OCI-LY7 (cell line): ENCODE measurements at regions not wholly inside any gene's neighbourhood (a gene's known extent, or its start where the extent isn't known, plus 50 kb on each side); places are given as distances from the start of the nearest gene placed in this dataset.

ENCODE experiments used
- BruUV-seq: library from RNA; stranded (reverse); fragments of 400-500 nt; replicated peaks from 2 replicates; lab custom pipeline; 2021; lab: Mats Ljungman, UMichigan
- CTCF ChIA-PET: fragments of 300-600 bp; sonication (Branson Sonifier 250); formaldehyde crosslinking; loops from one replicate; lab custom pipeline; 2022; ENCODE audit warnings: antibody characterized with exemption; ENCODE audit not compliant: unreplicated experiment; lab: Charles Lee
- POLR2A ChIA-PET: fragments of 300-600 bp; sonication (Branson Sonifier 250); formaldehyde crosslinking; loops from one replicate; lab custom pipeline; 2022; ENCODE audit warnings: antibody characterized with exemption; lab: Charles Lee
- DNase-seq: peaks from one replicate; pipeline ENCODE4 v3.0.0-alpha.2; 2015; ENCODE audit warnings: low spot score
- H2AFZ ChIP-seq: fragments of 200-600 bp; sonication (generic), shearing (Covaris generic); 2 replicates; pipeline ENCODE4 v1.6.1; 2014; ENCODE audit warnings: mild to moderate bottlenecking, antibody characterized with exemption, low read length, moderate library complexity
- H3K27ac ChIP-seq: fragments of 200-600 bp; sonication (generic); 2 replicates; pipeline ENCODE4 v1.5.1; 2014; ENCODE audit warnings: mixed run types, low read depth, mild to moderate bottlenecking, moderate library complexity, low read length, inconsistent platforms; ENCODE audit not compliant: poor library complexity, severe bottlenecking
- H3K36me3 ChIP-seq: fragments of 200-600 bp; sonication (generic); 2 replicates; pipeline ENCODE4 v1.6.1; 2014; ENCODE audit warnings: mild to moderate bottlenecking, antibody characterized with exemption, low read length, moderate library complexity, mixed read lengths; ENCODE audit not compliant: insufficient read depth
- H3K4me1 ChIP-seq: fragments of 200-600 bp; sonication (generic); 2 replicates; pipeline ENCODE4 v1.5.1; 2014; ENCODE audit warnings: mild to moderate bottlenecking, low read length; ENCODE audit not compliant: insufficient read depth, poor library complexity, severe bottlenecking
- H3K4me2 ChIP-seq: fragments of 200-600 bp; sonication (generic); 2 replicates; pipeline ENCODE4 v1.6.1; 2014; ENCODE audit warnings: mild to moderate bottlenecking, low read length
- H3K4me3 ChIP-seq: fragments of 200-600 bp; sonication (generic); 2 replicates; pipeline ENCODE4 v1.5.1; 2014; ENCODE audit warnings: mild to moderate bottlenecking, low read depth, low read length; ENCODE audit not compliant: poor library complexity, severe bottlenecking
- H3K79me2 ChIP-seq: fragments of 200-600 bp; sonication (generic); 2 replicates; pipeline ENCODE4 v1.6.1; 2016; ENCODE audit warnings: low read depth, mild to moderate bottlenecking, low read length, moderate library complexity, mixed read lengths; ENCODE audit not compliant: insufficient read depth
- H3K9me2 ChIP-seq: fragments of 200-600 bp; sonication (generic); 2 replicates; pipeline ENCODE4 v1.6.1; 2016; ENCODE audit warnings: mild to moderate bottlenecking, low read length, mixed read lengths; ENCODE audit not compliant: insufficient read depth
- H3K9me3 ChIP-seq: fragments of 200-600 bp; sonication (generic); 2 replicates; pipeline ENCODE4 v1.6.1; 2014; ENCODE audit warnings: mild to moderate bottlenecking, mixed run types, low read length, mixed read lengths
- H4K20me1 ChIP-seq: fragments of 200-600 bp; sonication (generic); 2 replicates; pipeline ENCODE4 v1.6.1; 2014; ENCODE audit warnings: mild to moderate bottlenecking, antibody characterized with exemption, low read length, moderate library complexity, mixed read lengths; ENCODE audit not compliant: insufficient read depth
- CTCF ChIP-seq: fragments of 200-600 bp; sonication (generic); conservative IDR thresholded peaks from 2 replicates; pipeline ENCODE4 v1.5.1; 2014; ENCODE audit warnings: mild to moderate bottlenecking, antibody characterized with exemption, low read length, moderate library complexity, mixed read lengths
- EZH2phosphoT487 ChIP-seq: fragments of 200-600 bp; sonication (generic); IDR thresholded peaks from 2 replicates; pipeline ENCODE4 v1.6.1; 2018; ENCODE audit warnings: low read depth, borderline replicate concordance, mild to moderate bottlenecking, mixed run types, antibody characterized with exemption, low read length, moderate library complexity, mixed read lengths
- intact Hi-C: fragments of 100-400 bp; cut with micrococcal nuclease; formaldehyde crosslinking; loops from one replicate; pipeline ENCODE4 v1.10.0; 2022; ENCODE audit not compliant: unreplicated experiment

- no peak for TF ChIP-seq CTCF
- TF ChIP-seq EZH2phosphoT487: no peak
- Histone ChIP-seq H3K4me2 (no peak overlapping the region), H3K9me3 (no peaks in the 10 kb centered on the region), H3K36me3 (no peaks in the 10 kb centered on the region), H3K27ac (no peak overlapping the region), H4K20me1 (no peaks in the 10 kb centered on the region), H3K4me3 (no peak overlapping the region), H2AFZ (no peak overlapping the region), H3K9me2 (no peaks in the 10 kb centered on the region), H3K4me1 (no peaks in the 10 kb centered on the region), H3K79me2 (no peaks in the 10 kb centered on the region)
- ChIA-PET POLR2A (no interaction called here), CTCF (no interaction called here)
- no TSS peak for BruUV-seq
- no peak for DNase-seq
- intact Hi-C loops: no loop called here
Measured at GRCh38 chr14:54125109-54125508, 168.5 kb upstream of the BMP4 start.

GRCh38 chr14:54126947-54127346 lies 170.3 kb upstream of the BMP4 start:
- DNase-seq: no peak
- BruUV-seq: no TSS peak
- Histone ChIP-seq H3K9me2 (no peaks in the 10 kb centered on the region), H3K4me3 (no peak overlapping the region), H3K36me3 (no peaks in the 10 kb centered on the region), H3K79me2 (no peaks in the 10 kb centered on the region), H3K4me2 (no peak overlapping the region), H3K4me1 (no peaks in the 10 kb centered on the region), H3K9me3 (no peaks in the 10 kb centered on the region), H3K27ac (no peak overlapping the region), H4K20me1 (no peaks in the 10 kb centered on the region), H2AFZ (no peak overlapping the region)
- intact Hi-C loops: no loop called here
- TF ChIP-seq EZH2phosphoT487 (no peak), CTCF (no peak)
- CTCF ChIA-PET: no interaction called here
- POLR2A ChIA-PET: interaction anchor here (0.5 kb wide), 1 partner anchor 445 kb away, joined by 3 read pairs; no protein-coding TSS in a partner anchor

- Histone ChIP-seq H3K9me2 (no peaks in the 10 kb centered on the region), H3K79me2 (no peaks in the 10 kb centered on the region), H3K9me3 (no peaks in the 10 kb centered on the region), H3K4me1 (no peaks in the 10 kb centered on the region), H2AFZ (no peak overlapping the region), H4K20me1 (no peaks in the 10 kb centered on the region), H3K27ac (no peak overlapping the region), H3K4me3 (no peak overlapping the region), H3K36me3 (no peaks in the 10 kb centered on the region), H3K4me2 (no peak overlapping the region)
- TF ChIP-seq EZH2phosphoT487 (no peak), CTCF (no peak)
- ChIA-PET CTCF (no interaction called here), POLR2A (interaction anchor here (0.5 to 0.7 kb wide), 2 partner anchors 17 to 444 kb away, joined by 3 read pairs; no protein-coding TSS in a partner anchor)
- intact Hi-C loops: no loop called here
- no peak for DNase-seq
- no TSS peak for BruUV-seq
Measured at GRCh38 chr14:54127526-54127925, 170.9 kb upstream of the BMP4 start.
